ENCODE measurements at regions not wholly inside any gene's neighbourhood (a gene's known extent, or its start where the extent isn't known, plus 50 kb on each side); places are given as distances from the start of the nearest gene placed in this dataset.

DNA sequence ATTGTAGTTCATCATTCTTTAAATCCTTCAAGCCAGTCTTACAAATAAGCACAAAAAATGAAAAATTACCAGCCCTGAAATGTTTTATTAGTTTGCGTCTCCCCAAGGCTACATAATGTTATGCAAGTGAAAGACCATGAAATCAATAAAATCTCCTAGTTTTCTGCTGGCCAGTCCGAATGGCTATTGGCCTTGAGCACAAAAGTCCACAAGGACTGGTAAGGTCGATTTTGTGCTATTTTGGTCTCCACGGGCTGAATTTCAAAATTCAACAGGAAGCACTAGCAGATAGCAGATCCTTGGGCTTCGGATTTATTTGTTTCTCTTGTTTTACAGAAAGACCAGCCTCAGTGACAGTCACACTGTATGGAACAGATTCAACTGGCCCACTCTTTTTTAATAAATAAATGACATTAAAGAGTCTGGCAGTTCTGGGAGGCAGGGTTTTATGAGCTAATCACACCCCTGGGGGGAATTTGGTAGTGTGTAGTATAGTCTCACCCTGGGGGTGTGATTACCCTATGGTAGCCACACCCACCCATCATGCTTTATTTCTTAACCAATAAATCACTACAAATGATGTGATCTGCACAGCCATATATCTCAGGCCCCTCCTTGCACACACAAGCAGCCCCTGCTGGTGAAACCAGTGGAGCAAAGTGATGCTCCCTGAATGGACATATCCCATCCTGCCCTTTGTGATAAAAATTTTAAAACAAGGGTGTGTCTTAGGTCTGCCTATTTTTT is 51.1 kb upstream of the TMEM33 start:
- no peak for DNase-seq
- WGBS, 4 donors = 45 to 64% (median 61%) methylated on average over 5 of the region's 5 CpGs
- Histone ChIP-seq H3K27me3 (peaks cover 21 to 63% (median 49%) of the 10 kb centered on the region in 9 donors), H3K4me1 (peaks cover 4 to 28% (median 22%) of the 10 kb centered on the region in 12 donors), H3K9me3 (no peaks in the 10 kb centered on the region), H3K27ac (no peak overlapping the region), H3K4me3 (no peak overlapping the region), H3K36me3 (no peaks in the 10 kb centered on the region)
- no peak for ATAC-seq
- intact Hi-C loops (cut with DNase I) = loop anchor here in 9 of 10 donors (1.0 to 10.0 kb wide), 7 partner anchors 191 to 629 kb away; partner anchors contain the start of gene UCHL1 (in 2 of the 9)
- TF ChIP-seq, protein P1, sequence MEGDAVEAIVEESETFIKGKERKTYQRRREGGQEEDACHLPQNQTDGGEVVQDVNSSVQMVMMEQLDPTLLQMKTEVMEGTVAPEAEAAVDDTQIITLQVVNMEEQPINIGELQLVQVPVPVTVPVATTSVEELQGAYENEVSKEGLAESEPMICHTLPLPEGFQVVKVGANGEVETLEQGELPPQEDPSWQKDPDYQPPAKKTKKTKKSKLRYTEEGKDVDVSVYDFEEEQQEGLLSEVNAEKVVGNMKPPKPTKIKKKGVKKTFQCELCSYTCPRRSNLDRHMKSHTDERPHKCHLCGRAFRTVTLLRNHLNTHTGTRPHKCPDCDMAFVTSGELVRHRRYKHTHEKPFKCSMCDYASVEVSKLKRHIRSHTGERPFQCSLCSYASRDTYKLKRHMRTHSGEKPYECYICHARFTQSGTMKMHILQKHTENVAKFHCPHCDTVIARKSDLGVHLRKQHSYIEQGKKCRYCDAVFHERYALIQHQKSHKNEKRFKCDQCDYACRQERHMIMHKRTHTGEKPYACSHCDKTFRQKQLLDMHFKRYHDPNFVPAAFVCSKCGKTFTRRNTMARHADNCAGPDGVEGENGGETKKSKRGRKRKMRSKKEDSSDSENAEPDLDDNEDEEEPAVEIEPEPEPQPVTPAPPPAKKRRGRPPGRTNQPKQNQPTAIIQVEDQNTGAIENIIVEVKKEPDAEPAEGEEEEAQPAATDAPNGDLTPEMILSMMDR (IDR thresholded peaks at IDR 0.05) = no peak
- TF ChIP-seq POLR2A (IDR thresholded peaks at IDR 0.05) = no peak

DNA sequence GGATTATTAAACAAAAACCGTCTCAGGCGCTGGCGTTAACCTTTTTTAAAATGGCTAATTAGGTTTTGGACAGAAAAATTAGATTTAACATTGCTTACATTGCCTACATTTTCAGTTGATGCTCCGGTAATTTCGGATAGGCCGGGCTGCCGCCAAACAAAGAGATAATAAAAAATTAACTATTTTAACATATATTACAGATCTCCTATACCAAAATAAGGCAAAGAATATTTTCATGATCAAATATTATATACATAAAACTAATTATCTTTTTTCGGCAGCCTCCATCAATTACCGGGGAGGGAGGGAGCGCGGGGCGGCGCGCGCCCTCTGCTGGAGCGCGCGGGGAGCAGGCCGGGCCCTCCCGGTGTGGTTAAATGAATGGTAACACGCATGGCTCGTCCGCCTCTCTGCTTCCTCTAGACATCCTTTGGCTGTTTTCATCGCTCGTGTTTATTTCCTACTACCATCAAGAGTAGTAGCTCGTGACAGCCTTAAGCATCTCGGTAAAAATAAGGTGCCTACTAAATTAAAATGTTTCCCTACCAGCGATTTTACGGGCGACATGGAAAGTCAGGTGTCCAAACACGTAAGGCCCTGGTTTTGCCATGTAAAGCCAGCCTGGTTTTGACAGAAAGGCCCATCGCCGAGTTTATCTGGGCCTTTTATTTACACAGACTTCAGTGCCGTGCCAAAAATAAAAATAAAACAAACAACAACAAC is 52.4 kb upstream of the TMEM33 start:
- TF ChIP-seq, protein P1 (IDR thresholded peaks at IDR 0.05) = peak; percentile 84 to 99 (median 94)
- no peak for TF ChIP-seq POLR2A (IDR thresholded peaks at IDR 0.05)
- peaks cover 32 to 75% (median 62%) of the 10 kb centered on the region in 9 donors for H3K27me3 ChIP-seq
- 13 to 18% (median 16%) methylated on average over 34 of the region's 34 CpGs for WGBS, 4 donors
- DNase-seq = peak in 2 of 5 donors; percentile 40 to 73
- H3K27ac ChIP-seq = no peak overlapping the region
- no peaks in the 10 kb centered on the region for H3K9me3 ChIP-seq
- H3K4me3 ChIP-seq = peak overlapping the region in 11 of 12 donors; percentile 10 to 53 (median 40)
- H3K36me3 ChIP-seq = no peaks in the 10 kb centered on the region
- peak; percentile 60 to 92 (median 82) for ATAC-seq
- intact Hi-C loops (cut with DNase I) = loop anchor here in 9 of 10 donors (1.0 to 10.0 kb wide), 7 partner anchors 189 to 628 kb away; partner anchors contain the start of gene UCHL1 (in 2 of the 9)
- peaks cover 4 to 35% (median 22%) of the 10 kb centered on the region in 12 donors for H3K4me1 ChIP-seq

DNA sequence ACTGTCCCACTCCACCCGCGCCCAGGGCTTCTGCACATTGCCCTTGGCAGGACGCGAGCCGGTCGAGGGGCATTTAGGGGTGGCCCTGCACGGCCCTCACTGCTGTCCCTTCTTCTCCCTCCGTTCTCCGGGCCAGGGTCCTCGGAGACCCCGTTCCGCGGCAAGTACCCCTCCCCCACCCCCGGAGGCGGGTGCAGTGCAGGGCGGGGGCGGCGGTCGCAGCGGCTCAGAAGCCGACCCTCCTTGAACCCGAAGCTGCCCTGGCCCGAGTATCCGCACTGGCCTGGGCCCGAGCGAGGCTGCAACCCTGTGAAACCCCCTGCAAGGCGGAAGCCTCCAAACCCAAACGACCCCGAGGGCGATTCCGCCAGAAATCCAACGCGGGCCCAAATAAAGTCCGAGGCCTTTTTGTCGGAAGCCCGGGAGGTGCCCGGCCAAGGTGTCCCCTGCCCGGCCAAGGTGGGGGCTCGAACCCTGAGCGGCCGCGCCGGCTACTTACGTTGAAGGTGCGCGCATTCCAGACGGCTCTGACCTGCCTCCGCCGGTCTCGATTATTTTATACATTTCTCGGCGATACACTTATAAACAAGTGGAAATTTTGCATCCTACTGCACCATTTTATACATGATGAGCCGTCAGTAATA is 53.1 kb upstream of the TMEM33 start:
- intact Hi-C loops (cut with DNase I) = loop anchor here in 9 of 10 donors (2.0 to 10.0 kb wide), 6 partner anchors 189 to 627 kb away; partner anchors contain the start of gene UCHL1 (in 2 of the 9)
- ATAC-seq (no peak), DNase-seq (no peak)
- Histone ChIP-seq H3K4me3 (peak overlapping the region; percentile 10 to 53 (median 40)), H3K36me3 (no peaks in the 10 kb centered on the region), H3K27me3 (peaks cover 32 to 80% (median 67%) of the 10 kb centered on the region in 9 donors), H3K4me1 (peaks cover 4 to 35% (median 22%) of the 10 kb centered on the region in 12 donors), H3K27ac (no peak overlapping the region), H3K9me3 (no peaks in the 10 kb centered on the region)
- TF ChIP-seq, protein P1 (IDR thresholded peaks at IDR 0.05) = no peak
- no peak for TF ChIP-seq POLR2A (IDR thresholded peaks at IDR 0.05)
- WGBS, 4 donors = 1 to 5% (median 3%) methylated on average over 18 to 53 of the region's 53 CpGs
